ENCODE measurements at regions not wholly inside any gene's neighbourhood (a gene's known extent, or its start where the extent isn't known, plus 50 kb on each side); places are given as distances from the start of the nearest gene placed in this dataset.

- TF ChIP-seq CTCF (IDR thresholded peaks at IDR 0.05; ENCODE audit: low read depth, low read length) (no peak), EZH2phosphoT487 (IDR thresholded peaks at IDR 0.05; ENCODE audit: low read depth) (no peak)
Observed at GRCh38 chr1:117696561-117696960, 90.7 kb downstream of the TENT5C start.

Data from OCI-LY3 (cell line).